ENCODE measurements at regions not wholly inside any gene's neighbourhood (a gene's known extent, or its start where the extent isn't known, plus 50 kb on each side); places are given as distances from the start of the nearest gene placed in this dataset.
"Not testable (repeated sequence)": the region's sequence is repeated elsewhere in the genome, so short reads cannot be mapped to it uniquely, and the experiment has no call there.

- H3K36me3 Mint-ChIP-seq (ENCODE audit: low read depth); H3K9me3 Mint-ChIP-seq; POLR2A ChIA-PET; H3K27me3 Mint-ChIP-seq; H3K27ac Mint-ChIP-seq; CTCF ChIA-PET; H3K4me3 Mint-ChIP-seq; H3K4me1 Mint-ChIP-seq; DNase-seq: not testable (repeated sequence)
Measured at GRCh38 chr9:29270400-29270799, 1697.1 kb upstream of the C9orf72 start.

- Mint-ChIP-seq H3K9me3 (no peaks in the 10 kb centered on the region), H3K4me3 (no peak overlapping the region), H3K27ac (no peak overlapping the region), H3K4me1 (no peaks in the 10 kb centered on the region), H3K27me3 (no peaks in the 10 kb centered on the region), H3K36me3 (ENCODE audit: low read depth) (no peaks in the 10 kb centered on the region)
- POLR2A ChIA-PET = no interaction called here
- CTCF ChIA-PET = no interaction called here
- no peak for DNase-seq
Measured at GRCh38 chr9:29282121-29282520, 1708.8 kb upstream of the C9orf72 start.

GRCh38 chr9:29285818-29286217, 1712.5 kb upstream of the C9orf72 start:
- Mint-ChIP-seq H3K36me3 (ENCODE audit: low read depth) (no peaks in the 10 kb centered on the region), H3K4me3 (no peak overlapping the region), H3K27ac (no peak overlapping the region), H3K27me3 (no peaks in the 10 kb centered on the region), H3K9me3 (no peaks in the 10 kb centered on the region), H3K4me1 (no peaks in the 10 kb centered on the region)
- CTCF ChIA-PET = no interaction called here
- POLR2A ChIA-PET = no interaction called here
- no peak for DNase-seq

- Mint-ChIP-seq H3K9me3 (peaks cover 5% of the 10 kb centered on the region), H3K27me3 (no peaks in the 10 kb centered on the region), H3K36me3 (ENCODE audit: low read depth) (no peaks in the 10 kb centered on the region), H3K4me1 (no peaks in the 10 kb centered on the region), H3K27ac (no peak overlapping the region), H3K4me3 (no peak overlapping the region)
- ChIA-PET CTCF (no interaction called here), POLR2A (no interaction called here)
- DNase-seq = no peak
Measured at GRCh38 chr9:29289365-29289764, 1716.1 kb upstream of the C9orf72 start.

- Mint-ChIP-seq H3K27ac (no peak overlapping the region), H3K4me3 (no peak overlapping the region), H3K4me1 (no peaks in the 10 kb centered on the region), H3K36me3 (ENCODE audit: low read depth) (no peaks in the 10 kb centered on the region), H3K9me3 (peaks cover 9% of the 10 kb centered on the region), H3K27me3 (no peaks in the 10 kb centered on the region)
- POLR2A ChIA-PET = no interaction called here
- DNase-seq = no peak
- CTCF ChIA-PET = no interaction called here
Measured at GRCh38 chr9:29290516-29290915, 1717.2 kb upstream of the C9orf72 start.

GRCh38 chr9:29297592-29297991, 1724.3 kb upstream of the C9orf72 start:
- no peak overlapping the region for H3K4me3 Mint-ChIP-seq

GRCh38 chr9:29311221-29311620, 1737.9 kb upstream of the C9orf72 start:
- POLR2A ChIA-PET = no interaction called here
- CTCF ChIA-PET = no interaction called here
- no peak for DNase-seq
- Mint-ChIP-seq H3K4me3 (no peak overlapping the region), H3K4me1 (no peaks in the 10 kb centered on the region), H3K27me3 (no peaks in the 10 kb centered on the region), H3K9me3 (no peaks in the 10 kb centered on the region), H3K27ac (no peak overlapping the region), H3K36me3 (ENCODE audit: low read depth) (no peaks in the 10 kb centered on the region)

More at GRCh38 chr9:29297592-29297991, 1724.3 kb upstream of the C9orf72 start:
- ChIA-PET CTCF (no interaction called here), POLR2A (no interaction called here)
- no peaks in the 10 kb centered on the region for H3K36me3 Mint-ChIP-seq (ENCODE audit: low read depth)
- no peak for DNase-seq
- no peaks in the 10 kb centered on the region for H3K27me3 Mint-ChIP-seq
- no peaks in the 10 kb centered on the region for H3K4me1 Mint-ChIP-seq
- H3K27ac Mint-ChIP-seq = no peak overlapping the region
- peaks cover 6% of the 10 kb centered on the region for H3K9me3 Mint-ChIP-seq

GRCh38 chr9:29312327-29312726, 1739.0 kb upstream of the C9orf72 start:
- H3K4me3 Mint-ChIP-seq = no peak overlapping the region
- H3K27ac Mint-ChIP-seq = no peak overlapping the region
- H3K27me3 Mint-ChIP-seq = no peaks in the 10 kb centered on the region
- POLR2A ChIA-PET = no interaction called here
- no peak for DNase-seq
- no peaks in the 10 kb centered on the region for H3K4me1 Mint-ChIP-seq
- no peaks in the 10 kb centered on the region for H3K36me3 Mint-ChIP-seq (ENCODE audit: low read depth)
- no peaks in the 10 kb centered on the region for H3K9me3 Mint-ChIP-seq
- CTCF ChIA-PET = no interaction called here

GRCh38 chr9:29319736-29320513, 1746.6 kb upstream of the C9orf72 start:
- no peak overlapping the region for H3K27ac Mint-ChIP-seq
- no peak overlapping the region for H3K4me3 Mint-ChIP-seq
- POLR2A ChIA-PET = no interaction called here
- H3K4me1 Mint-ChIP-seq = no peaks in the 10 kb centered on the region
- no peaks in the 10 kb centered on the region for H3K27me3 Mint-ChIP-seq
- no peak for DNase-seq
- CTCF ChIA-PET = interaction anchor here (0.7 kb wide), 1 partner anchor 9 kb away, joined by 3 read pairs; no protein-coding TSS in a partner anchor
- no peaks in the 10 kb centered on the region for H3K9me3 Mint-ChIP-seq
- no peaks in the 10 kb centered on the region for H3K36me3 Mint-ChIP-seq (ENCODE audit: low read depth)

- CTCF ChIA-PET = no interaction called here
- POLR2A ChIA-PET = no interaction called here
Measured at GRCh38 chr9:29322240-29322639, 1749.0 kb upstream of the C9orf72 start.

GRCh38 chr9:29325894-29326293, 1752.6 kb upstream of the C9orf72 start:
- ChIA-PET CTCF (no interaction called here), POLR2A (no interaction called here)
- Mint-ChIP-seq H3K27ac (no peak overlapping the region), H3K27me3 (no peaks in the 10 kb centered on the region), H3K36me3 (ENCODE audit: low read depth) (no peaks in the 10 kb centered on the region), H3K4me3 (no peak overlapping the region), H3K4me1 (no peaks in the 10 kb centered on the region), H3K9me3 (no peaks in the 10 kb centered on the region)
- no peak for DNase-seq

More at GRCh38 chr9:29322240-29322639, 1749.0 kb upstream of the C9orf72 start:
- H3K36me3 Mint-ChIP-seq (ENCODE audit: low read depth) = no peaks in the 10 kb centered on the region
- no peak for DNase-seq
- no peak overlapping the region for H3K27ac Mint-ChIP-seq
- H3K4me3 Mint-ChIP-seq = no peak overlapping the region
- H3K4me1 Mint-ChIP-seq = no peaks in the 10 kb centered on the region
- no peaks in the 10 kb centered on the region for H3K27me3 Mint-ChIP-seq
- no peaks in the 10 kb centered on the region for H3K9me3 Mint-ChIP-seq

- no peak for DNase-seq
- H3K4me1 Mint-ChIP-seq = no peaks in the 10 kb centered on the region
- H3K9me3 Mint-ChIP-seq = no peaks in the 10 kb centered on the region
- ChIA-PET POLR2A (no interaction called here), CTCF (no interaction called here)
- no peaks in the 10 kb centered on the region for H3K36me3 Mint-ChIP-seq (ENCODE audit: low read depth)
- no peak overlapping the region for H3K27ac Mint-ChIP-seq
- no peaks in the 10 kb centered on the region for H3K27me3 Mint-ChIP-seq
- no peak overlapping the region for H3K4me3 Mint-ChIP-seq
Measured at GRCh38 chr9:29332789-29333188, 1759.5 kb upstream of the C9orf72 start.

GRCh38 chr9:29336281-29336680, 1763.0 kb upstream of the C9orf72 start:
- DNase-seq = no peak
- Mint-ChIP-seq H3K4me3 (no peak overlapping the region), H3K4me1 (no peaks in the 10 kb centered on the region), H3K27ac (no peak overlapping the region), H3K9me3 (no peaks in the 10 kb centered on the region), H3K27me3 (no peaks in the 10 kb centered on the region), H3K36me3 (ENCODE audit: low read depth) (no peaks in the 10 kb centered on the region)
- CTCF ChIA-PET = no interaction called here
- POLR2A ChIA-PET = no interaction called here

GRCh38 chr9:29339387-29339786, 1766.1 kb upstream of the C9orf72 start:
- ChIA-PET POLR2A (no interaction called here), CTCF (no interaction called here)
- Mint-ChIP-seq H3K27ac (no peak overlapping the region), H3K36me3 (ENCODE audit: low read depth) (no peaks in the 10 kb centered on the region), H3K4me3 (no peak overlapping the region), H3K27me3 (no peaks in the 10 kb centered on the region), H3K9me3 (no peaks in the 10 kb centered on the region), H3K4me1 (no peaks in the 10 kb centered on the region)
- no peak for DNase-seq

All from activated CD4-positive, alpha-beta T cell treated with anti-CD3 and anti-CD28 coated beads, Interleukin-2, amount 10 ng/mL, durations not matched to agents 7 days and 5 days (primary cell).